Cardiac fibroblast (primary cell): ENCODE measurements at regions not wholly inside any gene's neighbourhood (a gene's known extent, or its start where the extent isn't known, plus 50 kb on each side); places are given as distances from the start of the nearest gene placed in this dataset.

ENCODE experiments used
- DNase-seq, 2 donors: peaks; one replicate each; pipeline versions ENCODE4 v3.0.0 to v3.0.0-alpha.2; 2010; ENCODE audit warnings: low read depth in 2 of 2
- H3K4me3 ChIP-seq, 2 donors: replicated peaks in 1 of 2; 1 replicate in 1 of 2; 2 replicates in 1 of 2; pipeline ENCODE4 v1.5.1; 2011; ENCODE audit warnings: low read depth in 2 of 2, low read length in 2 of 2, mild to moderate bottlenecking in 2 of 2, moderate library complexity in 1 of 2
- TF ChIP-seq, protein P1 (sequence below): IDR thresholded peaks from one replicate; pipeline ENCODE4 v1.5.1; 2011; ENCODE audit warnings: low read depth, mild to moderate bottlenecking, low read length, inconsistent platforms

DNA sequence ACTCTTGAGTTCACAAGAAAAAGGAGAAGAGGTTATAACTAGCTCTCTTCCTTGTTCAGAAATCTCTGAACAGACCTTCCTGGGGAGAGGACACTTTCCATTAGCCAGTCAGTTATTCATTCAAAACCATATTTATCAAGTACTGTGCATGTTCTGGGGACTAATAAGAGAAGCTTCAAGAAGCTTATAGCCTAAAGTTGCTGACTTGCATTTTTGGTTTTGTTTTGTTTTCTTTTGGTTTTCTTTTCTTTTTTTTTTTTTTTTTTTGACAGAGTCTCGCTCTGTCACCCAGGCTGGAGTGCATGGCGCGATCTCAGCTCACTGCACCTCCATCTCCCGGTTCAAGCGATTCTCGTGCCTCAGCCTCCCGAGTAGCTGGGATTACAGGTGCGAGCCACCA lies 471.4 kb downstream of the KLF12 start:
- DNase-seq, result no peak
- no peak overlapping the region for H3K4me3 ChIP-seq
- TF ChIP-seq, protein P1, sequence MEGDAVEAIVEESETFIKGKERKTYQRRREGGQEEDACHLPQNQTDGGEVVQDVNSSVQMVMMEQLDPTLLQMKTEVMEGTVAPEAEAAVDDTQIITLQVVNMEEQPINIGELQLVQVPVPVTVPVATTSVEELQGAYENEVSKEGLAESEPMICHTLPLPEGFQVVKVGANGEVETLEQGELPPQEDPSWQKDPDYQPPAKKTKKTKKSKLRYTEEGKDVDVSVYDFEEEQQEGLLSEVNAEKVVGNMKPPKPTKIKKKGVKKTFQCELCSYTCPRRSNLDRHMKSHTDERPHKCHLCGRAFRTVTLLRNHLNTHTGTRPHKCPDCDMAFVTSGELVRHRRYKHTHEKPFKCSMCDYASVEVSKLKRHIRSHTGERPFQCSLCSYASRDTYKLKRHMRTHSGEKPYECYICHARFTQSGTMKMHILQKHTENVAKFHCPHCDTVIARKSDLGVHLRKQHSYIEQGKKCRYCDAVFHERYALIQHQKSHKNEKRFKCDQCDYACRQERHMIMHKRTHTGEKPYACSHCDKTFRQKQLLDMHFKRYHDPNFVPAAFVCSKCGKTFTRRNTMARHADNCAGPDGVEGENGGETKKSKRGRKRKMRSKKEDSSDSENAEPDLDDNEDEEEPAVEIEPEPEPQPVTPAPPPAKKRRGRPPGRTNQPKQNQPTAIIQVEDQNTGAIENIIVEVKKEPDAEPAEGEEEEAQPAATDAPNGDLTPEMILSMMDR, result no peak

DNA sequence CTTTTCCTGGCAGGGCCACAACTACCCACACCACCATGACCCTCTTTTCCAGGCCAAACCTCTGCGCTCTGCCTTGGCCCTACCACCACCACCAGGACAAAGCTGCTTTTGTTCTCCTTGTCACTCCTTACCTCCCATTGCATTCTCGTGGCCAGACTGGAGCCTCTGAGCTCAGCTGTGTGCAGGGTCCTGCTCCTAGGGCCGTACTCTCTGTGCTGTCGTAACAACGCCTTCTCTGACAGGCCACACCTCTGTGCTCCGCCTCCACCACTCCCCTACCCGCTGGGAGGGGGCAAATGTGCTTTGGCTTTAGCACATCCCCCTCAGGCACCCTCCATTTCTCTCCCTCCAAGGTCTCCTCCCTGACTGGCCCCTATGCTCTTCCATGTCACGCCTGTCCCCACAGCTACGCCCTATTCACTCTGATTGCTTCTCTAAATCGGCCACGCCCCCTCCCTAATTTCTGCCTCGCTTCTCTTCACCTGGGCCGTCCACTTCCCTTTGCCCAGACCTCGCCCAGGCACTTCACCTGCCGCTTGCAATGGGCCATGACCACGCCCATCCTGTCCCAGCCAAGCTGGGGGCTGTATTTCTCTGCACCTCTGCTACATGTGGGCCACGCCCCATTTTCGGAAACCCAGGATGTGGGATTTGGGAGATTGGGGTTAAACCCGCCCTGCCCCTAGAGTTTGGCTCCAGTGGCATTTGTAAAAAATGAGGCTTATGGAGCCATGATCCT lies 472.3 kb downstream of the KLF12 start:
- TF ChIP-seq, protein P1, result no peak
- H3K4me3 ChIP-seq, result no peak overlapping the region
- DNase-seq, result no peak

DNA sequence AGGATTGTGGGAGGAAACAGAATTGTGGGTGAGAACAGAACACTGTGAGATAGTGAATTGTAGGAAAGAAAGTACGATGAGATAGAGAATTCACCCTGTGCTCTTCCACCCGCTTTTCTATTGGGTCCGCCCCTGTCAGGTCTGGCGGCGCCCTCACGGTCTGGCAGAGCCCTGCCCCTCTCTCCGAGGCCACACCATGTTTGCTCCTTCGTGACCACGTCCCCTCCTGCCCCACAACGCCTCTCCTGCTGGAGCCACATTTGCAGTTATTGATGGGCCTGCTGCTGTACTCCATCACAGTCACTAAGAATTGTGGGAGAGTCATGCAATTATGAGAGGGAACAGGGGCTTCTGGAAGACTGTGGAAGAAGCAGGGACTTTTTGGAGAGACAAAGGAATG lies 473.1 kb downstream of the KLF12 start:
- DNase-seq, result no peak
- TF ChIP-seq, protein P1, result no peak
- no peak overlapping the region for H3K4me3 ChIP-seq

DNA sequence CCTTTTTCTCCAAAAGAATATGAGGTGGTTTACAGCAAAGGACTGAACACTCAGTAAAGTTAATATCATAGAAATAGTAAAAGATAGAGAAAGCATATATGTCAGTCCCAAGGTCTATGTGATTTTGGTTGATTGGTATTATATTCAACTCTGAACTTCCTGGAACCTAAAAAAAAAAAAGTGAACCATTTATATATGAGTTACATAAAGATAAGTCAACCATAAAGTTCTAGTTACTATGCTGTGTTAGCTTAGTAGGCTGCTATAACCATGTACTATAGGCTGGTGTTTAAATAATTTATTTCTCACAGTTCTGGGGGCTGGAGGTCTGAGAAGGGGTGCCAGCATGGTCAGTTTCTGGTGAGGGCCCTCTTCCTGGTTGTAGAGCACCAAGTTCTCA lies 475.6 kb downstream of the KLF12 start:
- DNase-seq, result no peak
- no peak overlapping the region for H3K4me3 ChIP-seq
- TF ChIP-seq, protein P1, result no peak

DNA sequence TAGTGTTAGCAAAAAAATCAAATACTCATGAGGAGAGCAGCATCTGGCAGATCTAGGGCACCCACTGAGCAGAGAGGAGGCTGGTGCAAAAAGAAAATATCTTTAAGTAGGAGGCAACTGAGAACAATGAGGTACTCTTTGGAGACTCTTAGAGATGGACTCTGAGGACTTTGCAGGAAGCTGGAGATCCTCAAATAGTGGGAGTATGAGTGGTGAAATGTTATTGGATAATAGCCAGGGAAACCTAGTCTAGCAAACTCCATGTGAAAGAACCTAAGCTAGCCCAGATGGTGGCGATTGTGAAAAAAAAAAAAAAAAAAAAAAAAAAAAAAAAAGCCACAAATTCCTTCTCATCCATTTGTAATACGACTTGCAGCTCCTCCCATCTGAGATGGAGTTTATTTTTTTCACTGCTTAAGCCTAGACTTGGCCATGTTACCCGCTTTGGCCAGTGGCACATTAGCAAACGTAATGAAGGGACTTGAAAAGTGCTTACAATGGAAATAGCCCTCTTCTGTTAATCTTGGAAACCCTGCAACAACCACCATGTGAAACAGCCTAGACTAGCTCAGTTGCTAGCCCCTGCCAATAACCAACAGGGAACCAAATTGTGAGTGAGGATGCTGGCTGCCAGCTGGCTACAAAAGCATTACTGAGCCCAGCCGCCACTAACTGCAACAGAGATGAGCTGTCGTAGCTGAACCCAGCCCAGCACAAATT lies 476.2 kb downstream of the KLF12 start:
- peak; percentile 93 to 94 for DNase-seq
- TF ChIP-seq, protein P1, result no peak

DNA sequence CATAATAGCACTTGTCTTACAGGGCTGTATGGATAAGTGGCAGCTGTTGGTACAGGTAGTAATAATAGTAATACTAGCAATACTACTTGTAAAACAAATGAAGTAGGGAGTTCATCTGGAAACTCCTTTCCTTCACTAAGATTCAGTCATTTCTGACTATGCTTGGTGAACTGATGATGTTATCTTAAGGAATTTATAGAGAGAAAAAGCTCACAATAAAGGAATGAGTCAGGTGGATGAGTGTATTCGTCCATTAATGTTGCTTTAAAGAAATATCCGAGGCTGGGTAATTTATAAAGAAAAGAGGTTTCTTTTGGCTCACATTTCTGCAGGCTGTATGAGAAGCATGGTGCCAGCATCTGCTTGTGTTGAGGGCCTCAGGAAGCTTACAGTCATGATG lies 477.3 kb downstream of the KLF12 start:
- DNase-seq, result peak in 1 of 2 donors; percentile 69
- TF ChIP-seq, protein P1, result no peak
- no peak overlapping the region for H3K4me3 ChIP-seq

More for the DNA sequence above, 476.2 kb downstream of the KLF12 start:
- H3K4me3 ChIP-seq, result no peak overlapping the region
